ENCODE measurements at regions not wholly inside any gene's neighbourhood (a gene's known extent, or its start where the extent isn't known, plus 50 kb on each side); places are given as distances from the start of the nearest gene placed in this dataset.

DNA sequence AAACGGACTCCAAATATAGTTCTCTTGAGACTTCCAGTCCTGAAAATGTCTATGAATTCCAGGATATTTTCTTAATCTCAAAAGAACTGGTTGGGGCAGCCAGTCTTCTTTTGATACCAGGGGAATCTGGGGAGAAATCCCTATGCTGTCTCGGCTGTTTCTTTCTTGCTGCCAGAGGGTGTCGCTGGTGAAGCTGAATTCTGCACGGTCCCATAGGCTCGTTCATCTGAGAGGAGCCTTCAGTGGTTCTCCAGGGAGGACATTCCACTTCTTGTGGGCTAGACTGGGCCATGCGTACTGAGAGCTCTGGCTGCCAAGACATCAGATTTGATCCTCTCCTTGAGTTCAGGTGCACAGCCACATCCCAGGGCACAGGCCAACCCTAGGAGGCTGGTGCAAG, 155.0 kb upstream of the CLINT1 start:
- TF ChIP-seq, protein P1, sequence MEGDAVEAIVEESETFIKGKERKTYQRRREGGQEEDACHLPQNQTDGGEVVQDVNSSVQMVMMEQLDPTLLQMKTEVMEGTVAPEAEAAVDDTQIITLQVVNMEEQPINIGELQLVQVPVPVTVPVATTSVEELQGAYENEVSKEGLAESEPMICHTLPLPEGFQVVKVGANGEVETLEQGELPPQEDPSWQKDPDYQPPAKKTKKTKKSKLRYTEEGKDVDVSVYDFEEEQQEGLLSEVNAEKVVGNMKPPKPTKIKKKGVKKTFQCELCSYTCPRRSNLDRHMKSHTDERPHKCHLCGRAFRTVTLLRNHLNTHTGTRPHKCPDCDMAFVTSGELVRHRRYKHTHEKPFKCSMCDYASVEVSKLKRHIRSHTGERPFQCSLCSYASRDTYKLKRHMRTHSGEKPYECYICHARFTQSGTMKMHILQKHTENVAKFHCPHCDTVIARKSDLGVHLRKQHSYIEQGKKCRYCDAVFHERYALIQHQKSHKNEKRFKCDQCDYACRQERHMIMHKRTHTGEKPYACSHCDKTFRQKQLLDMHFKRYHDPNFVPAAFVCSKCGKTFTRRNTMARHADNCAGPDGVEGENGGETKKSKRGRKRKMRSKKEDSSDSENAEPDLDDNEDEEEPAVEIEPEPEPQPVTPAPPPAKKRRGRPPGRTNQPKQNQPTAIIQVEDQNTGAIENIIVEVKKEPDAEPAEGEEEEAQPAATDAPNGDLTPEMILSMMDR (IDR thresholded peaks at IDR 0.05) = peak in 5 of 6 experiments; percentile 20 to 53 (median 50)
- TF ChIP-seq POLR2A (IDR thresholded peaks at IDR 0.05) = no peak

All from adrenal gland (tissue), 5 donors.